Jurkat, Clone E6-1 (cell line): ENCODE measurements at regions not wholly inside any gene's neighbourhood (a gene's known extent, or its start where the extent isn't known, plus 50 kb on each side); places are given as distances from the start of the nearest gene placed in this dataset.

Experiments used
- DNase-seq: peaks from one replicate; pipeline ENCODE4 v3.0.0-alpha.2; 2011; ENCODE audit warnings: low read depth, low spot score
- H3K4me3 ChIP-seq: 2 replicates; pipeline ENCODE4 v1.5.1; 2011; ENCODE audit warnings: mild to moderate bottlenecking, low read length, control low read depth, moderate library complexity

GRCh38 chr12:89138048-89138852, 214.1 kb downstream of the DUSP6 start:
- no peak overlapping the region for H3K4me3 ChIP-seq
- DNase-seq, result no peak

DNA sequence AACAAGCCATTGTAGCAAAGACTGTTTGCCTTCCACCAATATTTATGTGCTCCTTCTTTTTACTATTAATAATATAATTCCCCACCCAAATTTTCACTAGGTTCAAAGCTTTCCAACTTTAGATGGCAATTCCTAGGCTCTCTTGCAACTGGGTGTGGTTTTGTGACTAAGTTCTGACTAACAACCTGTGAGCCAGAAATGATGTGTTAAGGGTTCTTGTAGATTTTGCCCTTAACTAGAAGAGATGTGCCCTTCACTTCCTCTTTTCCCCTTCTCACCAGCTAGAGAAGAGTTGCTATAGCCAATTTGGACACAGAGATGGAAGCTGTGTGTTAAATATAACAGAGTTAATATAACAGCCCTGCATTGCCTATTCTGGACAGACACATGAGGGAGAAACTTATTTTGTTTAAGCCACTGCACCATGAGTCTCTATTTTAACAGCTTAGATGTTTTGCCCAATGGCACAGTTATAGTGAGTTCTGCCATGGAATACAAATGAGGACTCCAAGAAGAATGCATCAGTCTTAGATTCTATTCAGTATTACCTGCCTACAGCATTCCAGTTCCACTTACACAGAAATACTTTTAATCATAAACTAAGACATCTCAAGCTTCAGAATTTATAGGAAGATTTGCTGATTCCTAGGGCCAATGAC, 216.2 kb downstream of the DUSP6 start:
- no peak overlapping the region for H3K4me3 ChIP-seq
- DNase-seq, result no peak

DNA sequence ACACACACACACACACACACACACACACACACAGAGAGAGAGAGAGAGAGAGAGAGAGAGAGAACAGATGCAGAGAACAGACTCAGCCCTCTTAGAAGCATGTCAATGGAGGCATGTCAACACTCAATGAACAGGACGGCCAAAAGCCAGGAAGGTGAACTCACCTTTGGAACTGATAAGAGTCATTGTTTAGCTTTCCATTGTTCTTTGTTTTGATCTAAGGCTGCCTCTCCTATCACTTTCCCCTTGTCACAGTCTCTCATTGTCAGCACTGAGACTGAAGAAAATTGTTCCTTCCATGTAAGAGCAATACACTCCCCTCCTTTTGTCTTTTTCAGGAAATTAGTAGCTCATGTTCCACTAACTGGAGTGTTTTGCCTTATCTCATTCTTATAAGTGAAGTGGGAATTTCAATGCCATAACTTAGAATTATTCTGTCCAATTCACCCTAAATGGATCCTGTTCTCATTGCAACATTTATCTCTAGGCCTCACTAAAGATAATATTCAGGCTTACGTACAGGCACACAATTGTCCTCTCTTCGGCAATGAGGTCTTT, 218.0 kb downstream of the DUSP6 start:
- DNase-seq, result no peak
- no peak overlapping the region for H3K4me3 ChIP-seq

GRCh38 chr12:89129167-89129870, 223.0 kb downstream of the DUSP6 start:
- no peak for DNase-seq
- H3K4me3 ChIP-seq, result no peak overlapping the region

- H3K4me3 ChIP-seq, result no peak overlapping the region
- no peak for DNase-seq
Measured at GRCh38 chr12:89126712-89127111, 225.6 kb downstream of the DUSP6 start.

DNA sequence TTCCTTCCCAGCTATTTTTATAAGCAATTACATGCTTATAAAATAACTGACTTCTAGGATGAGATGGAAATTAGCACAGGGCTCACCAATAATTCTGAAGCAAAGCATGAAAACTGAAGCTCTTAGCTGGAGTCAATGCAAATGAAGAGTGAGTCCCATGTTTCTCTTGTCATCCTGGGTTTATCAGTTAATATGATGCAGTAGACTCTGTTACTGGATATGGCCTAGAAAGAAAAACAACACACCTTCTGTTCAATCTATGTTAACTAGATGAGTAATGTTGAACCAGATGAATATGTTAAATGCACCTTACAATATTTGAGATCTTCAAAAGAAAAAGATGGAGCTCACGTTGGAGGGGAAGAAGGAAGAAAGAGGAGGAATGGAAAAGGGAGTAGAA, 229.4 kb downstream of the DUSP6 start:
- no peak overlapping the region for H3K4me3 ChIP-seq
- DNase-seq, result no peak

DNA sequence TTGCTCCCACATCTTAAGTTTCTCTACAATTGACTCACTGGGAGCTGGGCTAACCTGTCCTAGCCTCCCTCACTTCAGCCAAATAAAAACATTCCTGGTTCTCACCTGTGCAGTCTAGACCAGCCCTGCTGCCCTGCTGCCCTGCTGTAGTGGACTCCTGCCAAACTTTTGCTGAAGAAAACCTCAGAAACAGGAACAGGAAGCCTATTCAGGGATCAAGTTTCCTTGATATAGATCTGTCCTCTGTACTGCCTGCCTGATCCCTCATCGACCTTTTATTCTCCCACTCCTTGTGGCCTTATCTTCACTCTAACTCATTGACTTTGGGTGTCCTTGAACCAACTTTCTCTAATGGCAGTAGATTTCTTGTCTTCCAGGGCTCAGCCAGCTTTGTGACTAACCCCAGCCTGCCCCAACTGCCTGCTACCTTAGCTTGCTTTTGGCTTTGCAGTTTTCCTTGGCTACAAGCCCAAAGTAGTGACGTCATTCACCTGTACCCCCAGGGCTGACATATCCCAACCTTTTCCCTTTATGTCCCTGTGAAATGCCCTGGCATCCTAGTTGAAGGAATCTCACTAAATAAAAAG, 234.8 kb downstream of the DUSP6 start:
- DNase-seq, result no peak
- H3K4me3 ChIP-seq, result no peak overlapping the region

DNA sequence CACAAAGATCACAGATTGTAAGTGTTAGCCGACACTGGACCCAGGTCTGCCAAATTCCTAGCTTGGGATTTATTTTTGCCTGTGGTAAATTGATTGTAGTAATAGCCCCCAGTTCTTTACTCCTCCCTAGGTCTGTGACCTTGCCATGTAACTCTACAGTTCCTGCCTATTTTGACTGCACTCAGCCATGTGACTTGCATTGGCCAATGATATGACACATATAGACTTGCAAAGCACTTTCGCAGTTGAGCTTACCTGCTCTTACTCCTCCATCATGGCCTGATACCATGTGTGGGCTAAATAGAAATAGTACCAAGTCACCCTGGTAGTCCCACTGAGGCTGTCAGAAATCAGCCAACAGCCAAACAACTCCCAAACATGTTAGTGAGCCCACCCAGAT, 240.3 kb downstream of the DUSP6 start:
- no peak for DNase-seq
- H3K4me3 ChIP-seq, result no peak overlapping the region

GRCh38 chr12:89108265-89108664, 244.0 kb downstream of the DUSP6 start:
- H3K4me3 ChIP-seq, result no peak overlapping the region
- no peak for DNase-seq

- no peak for DNase-seq
- H3K4me3 ChIP-seq, result no peak overlapping the region
Measured at GRCh38 chr12:89106950-89107349, 245.4 kb downstream of the DUSP6 start.

GRCh38 chr12:89105243-89105642, 247.1 kb downstream of the DUSP6 start:
- no peak overlapping the region for H3K4me3 ChIP-seq
- DNase-seq, result no peak

- no peak overlapping the region for H3K4me3 ChIP-seq
- no peak for DNase-seq
Measured at GRCh38 chr12:89103831-89104230, 248.5 kb downstream of the DUSP6 start.

DNA sequence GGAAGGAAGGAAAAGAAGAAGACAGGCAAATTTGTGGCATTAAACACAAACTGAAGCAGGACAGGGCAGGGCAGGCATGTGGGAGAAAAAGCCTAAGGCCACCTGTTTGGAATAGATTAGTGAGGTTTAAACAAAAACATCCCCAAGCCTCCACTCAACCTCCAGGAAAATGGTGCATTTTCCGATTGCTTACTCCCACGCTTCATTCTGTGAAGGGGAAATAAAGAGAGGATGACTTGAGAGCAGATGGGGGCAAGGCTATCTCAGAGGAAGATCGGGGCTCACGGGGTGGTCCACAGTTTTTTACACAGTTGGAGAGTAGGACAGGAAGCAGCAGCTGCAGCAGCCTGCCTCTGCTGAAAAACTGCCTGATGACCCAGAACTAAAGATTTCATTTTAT, 250.9 kb downstream of the DUSP6 start:
- DNase-seq, result no peak
- H3K4me3 ChIP-seq, result no peak overlapping the region

DNA sequence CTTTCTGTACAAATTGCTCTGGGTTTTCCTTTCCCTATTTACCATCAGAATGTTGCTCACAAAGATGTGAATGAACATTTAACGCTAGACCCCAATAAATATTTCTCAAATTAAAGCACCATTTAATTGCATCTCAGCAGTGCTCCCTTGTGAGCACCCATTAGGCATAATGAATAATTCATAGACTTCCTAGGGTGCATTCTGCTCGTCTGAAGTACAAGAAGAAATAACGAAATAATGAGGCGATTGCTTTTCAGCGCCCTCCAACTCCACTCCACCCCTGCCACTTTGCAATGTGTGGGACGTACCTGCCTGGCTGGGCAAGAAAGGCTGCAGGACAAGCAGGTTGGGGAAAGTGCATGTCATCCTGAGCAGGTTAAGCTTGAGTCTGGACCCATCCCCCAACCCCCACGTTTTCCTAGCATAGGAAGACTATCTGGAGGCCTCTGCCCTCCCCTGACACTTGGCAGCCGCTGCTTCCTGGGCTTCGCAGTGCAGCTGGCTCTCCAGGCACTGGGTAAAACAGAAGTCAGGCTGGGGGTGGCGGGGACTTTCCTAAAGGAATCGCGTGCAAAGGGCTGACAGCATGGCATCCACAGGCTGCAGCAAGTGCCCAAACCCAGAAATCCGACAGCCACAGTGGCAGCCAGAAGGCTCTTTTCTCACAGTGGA, 253.7 kb downstream of the DUSP6 start:
- DNase-seq, result no peak

DNA sequence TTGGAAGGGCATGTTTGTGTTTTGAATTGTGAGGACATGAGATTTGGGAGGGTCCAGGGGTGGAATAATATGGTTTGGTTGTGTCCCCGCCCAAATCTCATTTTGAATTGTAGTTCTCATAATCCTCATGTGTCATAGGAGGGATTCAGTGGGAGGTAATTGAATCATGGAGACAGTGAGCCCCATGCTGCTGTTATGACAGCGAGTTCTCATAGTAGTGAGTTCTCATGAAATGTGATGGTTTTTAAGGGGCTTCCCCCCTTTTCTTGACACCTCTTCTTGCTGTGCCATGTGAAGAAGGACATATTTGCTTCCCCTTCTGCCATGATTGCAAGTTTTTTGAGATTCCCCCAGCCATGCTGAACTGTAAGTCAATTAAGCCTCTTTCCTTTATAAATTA, 260.0 kb downstream of the DUSP6 start:
- no peak for DNase-seq
- no peak overlapping the region for H3K4me3 ChIP-seq

More for the DNA sequence above, 253.7 kb downstream of the DUSP6 start:
- no peak overlapping the region for H3K4me3 ChIP-seq

GRCh38 chr12:89091293-89091841, 260.9 kb downstream of the DUSP6 start:
- H3K4me3 ChIP-seq, result no peak overlapping the region
- no peak for DNase-seq

DNA sequence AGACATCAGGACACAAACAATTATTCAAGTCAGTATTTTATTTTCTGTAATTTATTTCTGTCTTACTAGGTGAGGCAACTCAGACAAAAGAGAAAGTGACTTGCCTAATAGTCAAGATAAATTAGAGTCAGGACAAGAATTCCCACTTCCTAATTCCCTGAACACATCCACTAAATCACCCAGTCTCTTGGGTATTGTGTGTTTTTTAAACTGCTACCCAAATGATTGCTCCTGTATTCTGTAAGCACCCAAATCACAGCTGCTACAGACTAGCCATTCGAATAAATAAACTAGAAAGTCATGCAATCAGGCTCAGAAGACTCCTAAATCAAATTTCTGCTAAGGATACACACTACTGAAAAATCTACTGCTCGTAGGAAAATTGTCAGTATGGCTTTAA, 263.0 kb downstream of the DUSP6 start:
- no peak for DNase-seq
- H3K4me3 ChIP-seq, result no peak overlapping the region

GRCh38 chr12:89087876-89088275, 264.4 kb downstream of the DUSP6 start:
- no peak for DNase-seq
- H3K4me3 ChIP-seq, result no peak overlapping the region
